HT-29 (cell line): ENCODE measurements at regions not wholly inside any gene's neighbourhood (a gene's known extent, or its start where the extent isn't known, plus 50 kb on each side); places are given as distances from the start of the nearest gene placed in this dataset.

Source experiments
- DNase-seq: peaks from one replicate; pipeline ENCODE4 v3.0.0-alpha.2; 2015; ENCODE audit warnings: low spot score

DNA sequence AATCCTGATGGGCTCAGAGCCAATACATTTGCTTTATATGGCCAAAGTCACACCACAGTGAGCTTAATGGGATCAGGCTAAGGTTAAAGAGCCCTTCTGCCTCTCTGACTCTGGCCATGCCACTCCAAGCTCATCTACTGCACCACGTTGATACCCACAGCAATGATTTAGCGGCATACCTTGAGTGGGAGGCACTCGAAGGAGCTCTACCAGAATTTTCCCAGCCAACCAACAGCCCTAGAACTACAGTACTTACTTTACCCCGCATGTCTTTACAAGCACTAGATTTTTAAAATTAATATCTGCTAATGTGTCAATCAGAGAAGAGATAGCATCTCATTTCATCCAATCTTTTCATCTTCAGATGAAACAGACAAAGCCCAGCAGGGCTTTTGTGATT lies 300.5 kb downstream of the GRIN2B start:
- DNase-seq = no peak

DNA sequence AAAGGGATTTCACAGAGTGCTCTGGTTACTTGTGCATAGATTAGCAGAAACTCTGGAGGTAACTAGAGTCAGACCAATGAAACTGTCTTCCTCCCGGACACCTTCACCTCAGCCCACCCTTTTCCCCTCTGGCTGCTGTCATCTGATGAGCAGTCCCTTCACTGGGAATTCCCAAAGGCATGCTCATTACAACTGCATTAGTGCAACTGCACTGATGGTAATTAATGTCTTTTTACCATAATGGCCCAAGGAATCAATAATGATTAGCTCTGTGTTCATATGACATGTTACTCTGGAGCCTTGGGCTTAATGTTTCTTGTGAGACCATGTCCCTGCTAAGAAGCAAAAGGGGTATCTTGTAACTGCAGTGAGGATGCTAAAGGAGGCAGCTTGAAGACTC lies 304.5 kb downstream of the GRIN2B start:
- DNase-seq = no peak

DNA sequence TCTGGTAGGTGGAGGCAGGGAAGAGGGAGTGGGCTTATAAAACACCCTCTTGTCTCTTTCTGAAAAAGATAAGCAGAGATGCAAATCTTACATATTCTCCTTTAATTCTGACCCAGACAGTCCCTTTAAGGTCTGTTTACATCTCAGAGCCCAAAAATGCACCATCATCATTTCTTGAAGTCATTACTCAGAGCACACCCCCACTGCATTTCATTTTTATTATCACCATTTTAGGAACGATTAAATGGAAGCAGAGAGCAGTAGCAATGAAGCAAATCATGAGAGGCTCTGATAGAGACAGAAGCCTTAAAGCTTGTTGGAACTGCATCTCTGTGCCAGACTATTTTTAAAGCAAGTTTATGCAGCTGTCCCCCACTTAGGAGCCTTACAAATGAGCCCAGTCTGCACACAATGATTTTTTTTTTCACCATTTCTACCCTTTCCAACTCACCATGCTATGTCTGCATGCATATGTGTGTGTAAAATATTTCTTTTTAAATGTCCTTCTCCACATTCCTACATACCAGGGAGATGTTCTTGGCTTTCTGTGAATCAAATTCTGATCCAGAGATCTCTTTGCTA lies 311.0 kb downstream of the GRIN2B start:
- DNase-seq = no peak

DNA sequence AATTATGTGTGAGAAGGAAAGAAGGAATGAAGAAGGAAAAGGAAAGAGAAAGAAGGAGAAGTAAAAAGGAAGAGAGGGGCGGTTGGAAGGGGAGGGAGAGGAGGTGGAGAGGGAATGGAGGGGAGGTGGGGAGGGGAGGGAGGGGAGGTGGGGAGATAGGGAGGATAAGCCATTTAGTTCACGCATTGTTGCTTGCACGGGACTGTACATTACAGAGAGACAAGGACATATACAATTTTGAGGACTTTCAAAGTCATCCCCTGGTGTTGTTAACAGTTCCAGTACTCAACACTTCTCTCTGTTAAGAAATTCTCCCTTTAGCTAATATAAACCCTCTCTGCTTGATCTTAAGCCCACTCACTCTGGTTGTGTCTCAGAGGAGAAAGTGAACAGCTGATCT lies 312.5 kb downstream of the GRIN2B start:
- DNase-seq = no peak

DNA sequence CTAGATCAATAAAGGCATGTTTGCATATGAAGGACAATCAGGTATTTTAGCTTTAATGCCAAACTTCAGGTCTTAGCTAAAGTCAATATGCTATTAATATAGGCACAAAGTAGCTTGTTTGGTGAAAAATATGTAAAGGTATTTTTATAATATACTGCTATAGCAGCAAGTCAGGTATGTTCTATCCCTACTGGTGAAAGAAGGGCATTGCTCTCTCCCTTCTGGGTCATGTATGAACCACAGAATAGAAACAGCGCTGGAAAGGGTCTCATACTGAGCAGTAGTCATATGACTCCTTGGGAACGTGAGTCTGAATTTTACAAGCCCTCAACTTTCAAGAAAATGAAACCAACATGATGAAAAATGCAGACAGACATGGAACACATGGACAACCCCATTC lies 314.6 kb downstream of the GRIN2B start:
- DNase-seq = no peak

DNA sequence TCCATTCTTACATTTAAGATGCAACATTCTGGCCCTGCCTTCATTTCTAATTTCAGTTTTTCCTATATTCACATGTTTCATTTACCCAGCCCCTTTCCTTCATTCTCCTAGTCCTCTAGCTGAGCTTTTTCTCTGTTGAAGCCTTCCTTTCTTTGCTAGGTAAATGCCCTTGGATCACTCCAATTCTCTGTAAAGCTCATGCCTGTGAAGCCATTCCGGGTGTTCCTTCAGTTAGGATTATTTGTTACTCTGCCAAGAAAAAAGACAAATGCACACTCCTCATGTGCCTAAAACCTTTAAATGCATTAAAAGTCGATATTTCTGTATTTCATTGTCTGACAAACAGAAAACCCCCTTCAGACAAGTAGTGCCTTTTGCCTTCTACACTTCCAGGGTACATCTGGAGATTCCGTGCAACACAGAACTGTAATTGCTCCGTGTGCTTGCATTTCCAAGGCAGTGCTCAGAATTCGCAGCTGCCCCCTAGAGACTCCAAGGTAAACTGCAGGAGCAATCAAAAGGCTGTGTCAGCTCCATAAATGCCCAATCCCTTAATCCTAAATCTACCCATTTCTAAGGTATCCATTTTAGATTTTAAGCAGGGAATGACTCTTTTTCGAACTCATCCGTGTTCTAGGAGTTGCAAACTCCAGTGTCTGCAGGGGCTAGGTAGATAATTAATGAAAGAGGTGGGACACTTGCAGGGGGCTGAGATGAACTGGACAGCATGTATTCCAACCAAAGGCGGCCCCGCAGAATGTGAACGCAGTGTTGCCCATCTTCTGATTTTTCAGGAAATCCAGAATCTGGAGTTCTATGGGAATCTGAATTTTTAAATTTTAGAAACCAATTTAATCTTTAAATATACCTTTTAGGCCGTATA lies 320.2 kb downstream of the GRIN2B start:
- DNase-seq = peak; percentile 68

DNA sequence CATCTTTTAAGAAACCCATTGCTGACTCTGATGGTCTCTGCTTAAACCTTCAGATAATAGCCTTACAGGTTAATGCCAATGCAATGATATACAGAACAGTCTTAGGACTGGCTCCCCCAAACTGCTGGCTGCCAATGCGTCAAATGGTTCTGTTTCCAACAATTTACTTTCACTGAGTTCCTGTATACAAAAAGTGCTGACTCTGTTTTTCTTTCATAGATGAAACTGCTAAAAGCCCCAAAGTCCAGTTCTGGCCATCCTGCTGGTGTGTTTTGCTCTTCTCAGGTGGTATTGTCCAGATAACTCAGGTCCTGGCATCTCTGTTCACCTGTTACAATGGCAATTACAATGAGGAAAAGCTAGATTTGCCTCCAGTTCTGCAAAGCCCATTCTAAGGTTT lies 326.9 kb downstream of the GRIN2B start:
- DNase-seq = no peak

DNA sequence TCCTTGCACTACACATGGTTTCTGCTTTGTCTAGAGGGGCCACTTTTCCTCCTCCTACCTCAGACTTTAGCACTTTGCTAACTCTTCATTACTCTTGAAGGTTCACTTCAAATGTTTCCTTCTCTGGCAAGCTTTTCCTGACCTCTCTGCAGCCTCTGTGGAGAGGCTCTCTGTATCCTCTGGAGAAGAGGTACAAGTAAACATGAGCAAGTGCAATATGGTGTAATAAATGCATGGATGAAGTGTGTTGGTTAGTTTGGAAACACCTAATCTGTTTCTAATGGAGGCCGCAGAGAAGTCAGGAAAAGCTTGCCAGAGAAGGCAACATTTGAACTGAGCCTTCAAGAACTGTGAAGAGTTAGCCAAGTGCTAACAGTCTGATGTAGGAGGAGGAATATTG lies 329.3 kb downstream of the GRIN2B start:
- DNase-seq = no peak

DNA sequence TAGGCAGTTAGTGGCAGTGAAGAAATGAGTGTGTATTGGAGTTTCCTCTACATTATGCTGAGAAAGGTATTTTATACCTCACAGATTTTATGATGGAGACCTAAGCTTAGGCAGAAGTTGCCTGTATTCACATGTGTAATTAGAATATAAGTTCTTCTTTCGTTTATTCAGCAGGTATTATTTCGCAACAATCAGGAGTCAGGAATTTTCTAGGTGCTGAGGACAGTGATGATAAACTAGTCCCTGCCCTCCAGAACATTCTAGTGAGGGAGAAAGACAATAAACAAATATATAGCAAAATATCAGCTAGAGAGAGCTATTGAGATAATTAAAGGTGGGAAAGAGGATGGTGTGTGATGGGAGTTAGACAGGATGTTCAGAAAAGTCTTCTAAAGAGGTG lies 345.7 kb downstream of the GRIN2B start:
- DNase-seq = no peak

DNA sequence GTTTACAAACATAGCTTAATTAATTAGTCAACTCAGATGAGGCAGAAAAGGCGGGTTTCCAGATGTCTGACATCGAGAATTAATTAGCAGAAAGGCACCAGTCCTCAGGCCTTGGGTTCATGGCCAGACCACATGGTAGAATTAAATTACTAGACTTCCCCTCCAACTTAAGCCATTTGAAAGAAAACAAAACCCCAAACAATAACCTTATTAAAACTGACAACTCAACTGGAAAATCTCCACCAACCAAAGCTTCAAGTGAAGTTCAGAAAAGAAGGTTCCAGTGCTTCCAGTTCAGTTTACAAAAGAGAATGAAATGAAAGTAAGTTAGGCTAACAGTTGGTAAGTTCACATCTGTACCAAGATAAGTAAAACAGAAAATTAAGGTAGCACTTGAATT lies 349.5 kb downstream of the GRIN2B start:
- no peak for DNase-seq

DNA sequence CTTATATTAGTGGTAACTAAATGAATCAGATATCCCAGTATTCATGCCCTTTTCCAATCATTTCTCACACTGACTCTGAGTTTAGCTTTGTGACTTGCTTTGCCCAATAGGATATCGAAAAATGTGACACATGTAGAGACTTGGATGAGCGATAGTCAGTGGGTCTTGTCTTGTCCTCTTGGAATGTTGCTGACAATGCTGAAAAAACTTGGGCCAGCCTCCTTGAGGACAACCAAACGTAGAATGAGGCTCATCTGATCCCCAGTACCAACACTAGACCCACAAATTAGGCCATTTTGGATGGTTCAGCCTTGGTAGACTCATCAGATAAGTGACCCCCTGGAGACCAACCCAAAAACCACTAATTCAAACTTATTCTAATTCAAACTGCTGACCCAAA lies 351.0 kb downstream of the GRIN2B start:
- no peak for DNase-seq

DNA sequence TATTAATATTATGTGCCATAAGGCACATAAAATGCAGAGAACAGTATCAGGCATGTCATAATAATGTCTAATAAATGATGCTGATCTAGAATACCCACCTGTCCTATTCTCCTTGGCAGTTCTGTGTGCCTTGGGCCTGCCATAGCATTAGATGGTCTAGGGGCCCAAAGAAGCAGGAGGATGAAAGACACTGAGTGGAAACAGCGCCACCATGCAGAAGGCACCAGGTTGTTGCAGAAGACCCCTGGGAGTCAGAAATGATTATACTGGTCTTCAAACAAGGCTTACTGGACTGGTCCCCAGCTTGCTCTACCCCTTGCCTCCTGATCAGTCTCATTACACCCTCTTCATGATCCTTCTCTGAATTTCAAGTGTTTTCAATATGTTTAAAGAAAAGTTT lies 353.3 kb downstream of the GRIN2B start:
- no peak for DNase-seq

DNA sequence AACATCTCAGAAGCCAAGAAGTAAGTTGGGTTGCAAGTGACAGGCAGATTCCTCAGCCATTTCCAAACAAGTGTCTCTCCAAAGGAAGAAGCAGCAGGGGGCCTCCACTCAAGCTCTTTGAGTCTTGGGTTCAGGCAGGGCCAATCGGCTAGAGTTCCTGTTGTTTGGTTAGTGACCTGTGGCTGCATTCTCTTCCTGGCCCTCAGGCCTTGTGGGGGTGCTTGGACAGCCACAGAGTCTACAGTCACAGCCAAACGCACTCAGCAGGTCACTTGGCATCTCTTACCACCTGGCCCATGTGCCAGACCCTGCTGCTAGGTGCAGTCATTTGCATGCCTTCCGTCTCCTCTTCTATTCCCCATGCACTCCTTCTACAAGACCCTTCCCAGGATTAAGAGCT lies 353.9 kb downstream of the GRIN2B start:
- DNase-seq = no peak

DNA sequence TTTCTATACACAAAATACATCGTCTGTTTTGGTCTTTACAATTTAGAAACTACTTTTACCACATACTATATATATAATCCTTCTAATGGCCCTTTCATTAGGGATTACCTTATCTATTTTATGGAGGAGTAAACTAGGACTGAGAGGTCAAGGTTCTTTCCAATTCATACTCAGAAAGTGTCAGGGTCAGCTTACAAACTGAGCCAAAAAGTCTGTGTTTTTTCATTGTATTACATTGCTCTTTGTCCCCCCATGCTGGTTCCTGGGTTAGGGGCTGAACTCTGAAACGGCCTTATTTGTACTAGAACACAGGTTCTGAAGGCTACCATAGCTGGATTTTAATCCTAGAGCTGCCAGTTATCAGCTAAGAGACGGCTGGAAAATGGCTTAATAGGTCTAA lies 368.1 kb downstream of the GRIN2B start:
- DNase-seq = no peak

DNA sequence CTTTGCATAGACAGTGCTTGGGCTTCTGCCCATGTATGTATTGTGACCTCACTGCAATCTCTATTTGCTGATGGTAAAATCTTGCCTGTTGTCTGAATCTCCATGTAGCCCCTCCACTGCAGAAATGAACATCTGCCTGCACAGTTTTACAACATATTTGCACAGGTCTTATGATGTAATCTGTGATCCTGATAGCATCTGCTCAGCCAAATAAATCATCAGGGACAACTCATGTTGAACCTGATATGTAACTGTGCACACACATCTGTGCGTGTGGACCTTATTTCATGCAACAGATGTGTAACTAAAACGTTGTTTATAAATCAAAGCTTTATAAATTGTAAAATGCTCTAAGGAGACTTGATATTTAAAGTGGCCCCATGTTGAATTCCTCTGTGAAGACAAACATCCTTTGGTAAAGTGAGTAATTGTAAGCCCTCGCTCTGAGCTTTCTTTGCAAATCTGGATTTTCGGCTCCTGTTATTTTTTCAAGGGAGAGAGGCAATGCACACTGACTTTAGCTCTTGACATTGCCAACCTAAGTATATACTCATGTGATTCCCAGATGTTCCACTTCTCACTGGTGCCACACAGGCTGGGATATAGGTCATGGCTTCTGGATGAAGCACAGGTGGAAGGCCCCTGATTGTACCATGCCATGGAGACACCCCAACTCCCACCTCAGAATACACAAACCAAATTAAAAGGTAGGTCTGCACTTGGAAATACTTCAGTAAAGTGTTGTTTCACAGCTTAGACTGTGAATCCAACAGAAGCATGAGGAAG lies 371.3 kb downstream of the GRIN2B start:
- DNase-seq = no peak

DNA sequence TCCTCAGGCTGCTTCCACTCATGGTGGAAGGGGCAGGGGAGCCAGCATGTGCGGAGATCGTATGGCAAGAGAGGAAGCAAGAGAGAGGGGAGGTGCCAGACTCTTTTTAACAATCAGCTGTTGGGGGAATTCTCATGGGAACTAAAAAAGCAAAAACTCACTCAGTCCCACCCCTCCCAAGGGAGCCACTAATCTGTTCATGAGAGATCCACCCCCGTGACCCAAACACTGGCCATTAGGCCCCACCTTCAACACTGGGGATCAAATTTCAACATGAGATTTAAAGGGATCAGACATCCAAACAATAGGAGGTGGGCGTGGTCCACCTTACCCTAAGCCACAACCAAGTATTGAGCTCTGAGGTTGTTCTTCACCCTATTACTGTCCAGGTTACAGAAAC lies 375.1 kb downstream of the GRIN2B start:
- no peak for DNase-seq

DNA sequence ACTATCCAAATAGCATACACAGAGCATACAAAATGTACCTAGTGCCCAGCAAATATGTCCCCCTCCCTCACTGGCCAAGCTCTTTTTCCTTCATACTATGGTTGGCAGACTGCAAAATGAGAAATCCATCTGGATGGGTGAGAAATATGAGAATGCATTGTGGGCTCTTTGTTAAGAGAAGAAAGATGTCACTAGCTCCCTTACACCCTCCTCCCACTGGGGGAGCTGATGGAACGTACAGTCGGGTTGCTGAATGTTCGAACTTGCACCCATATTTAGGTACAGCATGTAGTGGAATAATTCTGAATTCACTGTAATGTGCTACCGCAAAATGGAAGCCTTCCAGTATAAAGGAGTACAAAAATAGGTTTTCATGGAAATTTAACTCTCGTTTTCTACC lies 377.4 kb downstream of the GRIN2B start:
- no peak for DNase-seq

DNA sequence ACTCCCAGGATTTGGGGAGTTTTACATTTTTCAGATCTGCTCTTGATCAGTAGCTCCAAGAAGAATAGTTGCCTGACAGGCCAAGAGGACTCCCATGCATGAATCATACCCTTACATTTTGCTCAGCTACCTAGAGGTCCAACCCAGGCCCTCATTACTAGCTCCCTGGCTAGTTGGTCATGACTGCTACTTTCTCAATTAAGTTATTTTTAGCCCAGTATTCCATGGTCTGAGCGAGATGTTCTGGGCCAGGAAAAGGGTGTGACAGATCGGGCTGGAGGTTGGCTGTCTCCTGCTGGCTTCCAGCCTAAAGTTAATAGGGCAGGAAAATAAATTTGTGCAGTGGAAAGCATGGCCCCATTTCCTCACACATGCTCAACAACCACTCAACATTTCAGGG lies 379.2 kb downstream of the GRIN2B start:
- no peak for DNase-seq

DNA sequence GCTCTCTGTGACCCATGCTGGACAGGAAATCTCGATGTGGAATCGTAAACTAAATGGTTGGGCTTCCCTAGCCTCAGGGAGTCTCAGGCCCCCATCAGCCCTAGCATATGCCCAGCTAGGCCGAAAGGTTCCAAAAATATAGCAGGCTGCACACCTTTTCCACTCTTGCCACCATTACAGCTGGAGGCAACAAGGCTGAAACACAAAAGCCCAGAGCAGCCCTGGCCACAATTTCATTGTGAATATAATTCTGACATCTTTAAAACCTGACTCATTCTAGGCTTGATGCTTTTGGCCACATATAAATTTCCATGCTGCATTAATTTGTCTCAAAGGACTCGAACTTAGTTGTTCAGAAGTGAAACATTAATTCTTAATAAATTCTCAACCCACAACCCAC lies 382.2 kb downstream of the GRIN2B start:
- DNase-seq = no peak

DNA sequence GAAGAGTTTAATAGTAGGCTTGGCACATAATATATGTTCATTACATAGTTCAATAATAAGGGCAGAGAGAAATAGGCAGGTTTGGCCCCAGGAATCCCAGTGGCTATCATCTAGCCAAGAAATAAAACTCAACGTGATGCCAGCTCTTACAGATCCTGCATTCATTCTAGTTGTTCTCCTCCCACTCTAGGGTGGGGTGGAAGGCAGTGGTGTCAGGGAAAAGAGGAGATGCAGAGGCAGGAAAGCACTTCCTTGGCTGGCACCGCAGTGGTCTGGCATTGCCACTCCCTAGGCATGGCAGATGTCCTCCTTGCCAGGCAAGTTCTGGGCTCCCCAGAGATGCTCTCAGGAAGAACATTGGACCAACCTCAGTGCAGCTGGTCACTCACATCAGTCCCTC lies 383.6 kb downstream of the GRIN2B start:
- DNase-seq = no peak

DNA sequence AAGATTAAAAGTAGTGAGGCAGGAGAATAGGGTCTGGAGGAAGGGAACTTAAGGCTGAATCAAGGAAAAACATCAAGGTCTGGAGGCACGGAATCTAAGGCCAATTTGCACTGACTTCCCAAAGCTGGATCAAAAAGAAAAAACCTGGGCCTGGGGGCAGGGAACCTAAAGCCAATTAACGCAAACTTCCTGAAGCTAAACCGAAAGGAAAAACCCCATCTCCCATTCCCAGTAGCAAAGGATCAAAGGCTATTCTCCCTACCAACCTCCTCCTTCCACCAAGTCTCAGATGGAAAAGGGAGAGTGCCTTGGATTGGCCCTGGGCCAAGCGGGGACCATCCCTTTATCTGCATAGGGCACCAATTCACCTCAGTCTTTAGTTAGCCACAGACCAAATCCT lies 384.2 kb downstream of the GRIN2B start:
- DNase-seq = no peak

DNA sequence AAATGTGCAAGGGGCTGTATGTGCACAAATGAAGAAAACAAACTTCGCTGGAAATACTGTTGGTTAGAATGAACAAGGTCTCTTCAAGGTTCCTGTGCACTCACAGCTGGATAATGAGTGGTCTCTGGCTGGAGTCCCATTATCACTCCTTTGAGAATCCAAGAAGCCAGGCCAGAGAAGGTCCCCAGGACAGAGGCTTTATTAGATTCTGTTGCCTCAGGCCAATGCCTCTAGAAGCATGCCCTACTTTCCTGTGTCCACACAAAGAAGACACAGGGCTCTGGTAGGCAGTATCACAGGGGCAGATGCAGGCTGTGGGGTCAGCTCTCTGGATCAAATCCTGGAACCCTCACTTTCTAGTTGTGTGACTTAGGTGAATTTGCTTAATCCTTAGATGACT lies 384.7 kb downstream of the GRIN2B start:
- DNase-seq = no peak
